K562 (cell line): ENCODE measurements at regions not wholly inside any gene's neighbourhood (a gene's known extent, or its start where the extent isn't known, plus 50 kb on each side); places are given as distances from the start of the nearest gene placed in this dataset.

Experiments used
- ATAC-seq: fragments of 200-7000 bp; cut with Tn5 transposase; 3 replicates; pipeline ENCODE4 v1.9.1; 2020; ENCODE audit warnings: moderate library complexity
- BruUV-seq: library from RNA; stranded (reverse); fragments of 400-500 nt; replicated peaks from 2 replicates; lab custom pipeline; 2021; lab: Mats Ljungman, UMichigan
- CTCF ChIA-PET: fragments of 300-600 bp; formaldehyde crosslinking; extraction: SDS; loops from one replicate; lab custom pipeline; 2021; ENCODE audit warnings: low intra/inter-chr PET ratio; lab: Yijun Ruan, JAX
- POLR2A ChIA-PET: fragments of 300-600, 350-650 bp; sonication (Branson Sonifier 250); formaldehyde crosslinking; extraction: SDS; loops from one replicate; lab custom pipeline; 2021; ENCODE audit warnings: antibody characterized with exemption, inconsistent platforms; lab: Yijun Ruan, JAX
- DNase-seq, 4 experiments: peaks; one replicate each; pipeline versions ENCODE4 v3.0.0 to v3.0.0-alpha.2; 2011 to 2018; ENCODE audit warnings: low spot score in 3 of 4, mixed read lengths in 3 of 4; ENCODE audit errors: extremely low read depth in 1 of 4
- FAIRE-seq: peaks from 2 replicates; lab custom pipeline; 2011; peaks lifted over from hg19 to GRCh38; lab: Jason Lieb, UNC
- H2AFZ ChIP-seq: 2 replicates; pipeline ENCODE4 v1.6.0; 2011; ENCODE audit warnings: low read depth, low read length, control low read depth, inconsistent platforms
- H3K27ac ChIP-seq: fragments of 200-600 bp; 3 replicates; pipeline ENCODE4 v1.8.0; 2011; ENCODE audit warnings: low read depth, mild to moderate bottlenecking, control low read depth, inconsistent platforms, low read length, moderate library complexity, mixed read lengths; ENCODE audit errors: extremely low read depth
- H3K27me3 ChIP-seq, 2 experiments: fragments of 300-600 bp in 1 of 2; 2 replicates in 1 of 2; 3 replicates in 1 of 2; pipeline versions ENCODE4 v1.6.0 to v1.8.0; 2011; ENCODE audit warnings: inconsistent platforms in 2 of 2, low read length in 2 of 2, mild to moderate bottlenecking in 1 of 2, mixed read lengths in 1 of 2, moderate library complexity in 1 of 2; ENCODE audit not compliant: control insufficient read depth in 2 of 2, insufficient read depth in 2 of 2
- H3K36me3 ChIP-seq: fragments of 300-600 bp; 3 replicates; pipeline ENCODE4 v1.8.0; 2011; ENCODE audit warnings: mild to moderate bottlenecking, low read length, inconsistent platforms; ENCODE audit not compliant: control insufficient read depth, insufficient read depth
- H3K4me1 ChIP-seq, 2 experiments: fragments of 200-600 bp in 1 of 2; replicated peaks in 1 of 2; 2 replicates in 1 of 2; 3 replicates in 1 of 2; pipeline versions ENCODE4 v1.5.1 to v1.8.0; 2011; ENCODE audit warnings: inconsistent platforms in 2 of 2, low read length in 2 of 2, mild to moderate bottlenecking in 1 of 2, mixed read lengths in 1 of 2, moderate library complexity in 1 of 2; ENCODE audit not compliant: control insufficient read depth in 2 of 2, insufficient read depth in 2 of 2
- H3K4me2 ChIP-seq: 2 replicates; pipeline ENCODE4 v1.6.1; 2011; ENCODE audit warnings: low read length, control low read depth, inconsistent platforms, mixed read lengths; ENCODE audit not compliant: insufficient read depth
- H3K4me3 ChIP-seq: fragments of 200-600 bp; sonication (generic), shearing (Covaris generic); 2 replicates; pipeline ENCODE4 v1.5.1; 2016; ENCODE audit warnings: control low read depth, inconsistent platforms
- H3K79me2 ChIP-seq: fragments of 200-600 bp; 3 replicates; pipeline ENCODE4 v1.8.0; 2011; ENCODE audit warnings: low read length, inconsistent platforms; ENCODE audit not compliant: control insufficient read depth, insufficient read depth
- H3K9ac ChIP-seq, 2 experiments: 2 replicates each; pipeline versions ENCODE4 v1.6.0 to v1.6.1; 2011; ENCODE audit warnings: low read depth in 2 of 2, low read length in 2 of 2, control low read depth in 1 of 2, inconsistent platforms in 1 of 2, mild to moderate bottlenecking in 1 of 2, mixed read lengths in 1 of 2; ENCODE audit not compliant: insufficient read depth in 1 of 2
- H3K9me1 ChIP-seq: one replicate; pipeline ENCODE4 v1.6.0; 2011; ENCODE audit warnings: inconsistent platforms, mild to moderate bottlenecking, low read length, moderate library complexity; ENCODE audit not compliant: control insufficient read depth, insufficient read depth
- H3K9me3 ChIP-seq: replicated peaks from 2 replicates; pipeline ENCODE4 v1.5.1; 2011; ENCODE audit warnings: low read depth, low read length, inconsistent platforms; ENCODE audit not compliant: control insufficient read depth, insufficient read depth
- H4K20me1 ChIP-seq: replicated peaks from 2 replicates; pipeline ENCODE4 v1.6.1; 2011; ENCODE audit warnings: low read length, inconsistent platforms, mixed read lengths; ENCODE audit not compliant: control insufficient read depth, insufficient read depth
- ELF1 ChIP-seq: fragments of 200-800 bp; sonication (Bioruptor generic); IDR thresholded peaks from 2 replicates; pipeline ENCODE4 v1.6.1; 2016; ENCODE audit warnings: missing genetic modification characterization, missing compliant biosample characterization
- HMG20A ChIP-seq: fragments of 450-650 bp; formaldehyde crosslinking; conservative IDR thresholded peaks from 2 replicates; pipeline ENCODE4 v1.4.0; 2020; ENCODE audit warnings: mild to moderate bottlenecking, mixed read lengths
- MED1 ChIP-seq: sonication (generic); formaldehyde crosslinking; IDR thresholded peaks from 2 replicates; pipeline ENCODE4 v1.8.1; 2023; ENCODE audit warnings: missing genetic modification reagents, borderline replicate concordance
- SMARCA5 ChIP-seq: fragments of 450-650 bp; IDR thresholded peaks from 2 replicates; pipeline ENCODE4 v1.6.1; 2016
- WGBS: fragments of 100-300 bp; shearing (Covaris generic); methylation state at CpG from one replicate; pipeline ENCODE4 v1.1.6; 2016; ENCODE audit warnings: low coverage, mixed read lengths; ENCODE audit not compliant: insufficient coverage; ENCODE audit errors: missing lambda C conversion rate; 5-methylcytosine and 5-hydroxymethylcytosine counted together
- in situ Hi-C: fragments of 300-500 bp; cut with MboI; formaldehyde crosslinking; loops from 4 replicates; pipeline ENCODE4 v1.15.0; 2018; ENCODE audit warnings: inconsistent platforms, mixed read lengths
- intact Hi-C: fragments of 100-400 bp; cut with micrococcal nuclease; formaldehyde crosslinking; loops from 2 replicates; pipeline ENCODE4 v1.14.2; 2022
- TF ChIP-seq, protein P1 (sequence below): fragments of 450-650 bp; IDR thresholded peaks from one replicate; pipeline ENCODE4 v1.6.1; 2018; ENCODE audit warnings: mild to moderate bottlenecking, moderate library complexity; ENCODE audit not compliant: partially characterized antibody
- TF ChIP-seq, protein P2 (sequence below): fragments of 250-450 bp; sonication (Bioruptor Pico); IDR thresholded peaks from 2 replicates; pipeline ENCODE4 v1.8.0; 2022; ENCODE audit warnings: moderate library complexity, mild to moderate bottlenecking, inconsistent platforms

DNA sequence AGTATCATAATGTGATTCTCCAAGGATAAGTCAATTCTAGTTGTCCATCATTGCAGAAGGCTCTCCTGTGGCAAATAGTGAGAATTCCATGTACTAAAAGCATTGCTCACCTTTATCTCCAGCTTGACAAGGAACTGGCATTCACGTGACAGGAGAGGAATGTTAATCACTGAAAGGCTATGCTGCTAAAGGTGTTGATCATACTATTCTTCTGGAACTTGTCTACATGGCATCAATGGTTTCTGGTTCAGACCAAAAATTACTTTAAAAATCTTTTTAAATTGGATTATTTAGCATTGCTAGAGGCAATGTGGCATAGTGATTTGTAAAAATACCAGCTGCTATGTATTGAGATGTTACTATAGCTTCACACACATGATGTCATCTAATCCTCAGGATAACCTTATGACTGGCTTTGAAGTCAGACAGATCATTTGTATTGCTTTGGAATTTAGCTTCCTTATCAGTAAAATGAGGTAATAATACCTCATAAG lies 414.4 kb downstream of the MTX2 start:
- H2AFZ ChIP-seq: no peak overlapping the region
- no peak overlapping the region for H3K27ac ChIP-seq
- H3K36me3 ChIP-seq: no peaks in the 10 kb centered on the region
- no peak overlapping the region for H3K9ac ChIP-seq
- intact Hi-C loops (no loop called here), in situ Hi-C loops (no loop called here)
- H3K4me1 ChIP-seq: no peaks in the 10 kb centered on the region
- no peaks in the 10 kb centered on the region for H3K9me1 ChIP-seq
- H3K9me3 ChIP-seq: no peaks in the 10 kb centered on the region
- no peak for ATAC-seq
- no peak for FAIRE-seq
- no TSS peak for BruUV-seq
- no peaks in the 10 kb centered on the region for H3K27me3 ChIP-seq
- no peak for DNase-seq
- no peak for TF ChIP-seq HMG20A
- TF ChIP-seq MED1 (CRISPR knock-in tag): no peak
- no peak for TF ChIP-seq SMARCA5
- TF ChIP-seq, protein P1, sequence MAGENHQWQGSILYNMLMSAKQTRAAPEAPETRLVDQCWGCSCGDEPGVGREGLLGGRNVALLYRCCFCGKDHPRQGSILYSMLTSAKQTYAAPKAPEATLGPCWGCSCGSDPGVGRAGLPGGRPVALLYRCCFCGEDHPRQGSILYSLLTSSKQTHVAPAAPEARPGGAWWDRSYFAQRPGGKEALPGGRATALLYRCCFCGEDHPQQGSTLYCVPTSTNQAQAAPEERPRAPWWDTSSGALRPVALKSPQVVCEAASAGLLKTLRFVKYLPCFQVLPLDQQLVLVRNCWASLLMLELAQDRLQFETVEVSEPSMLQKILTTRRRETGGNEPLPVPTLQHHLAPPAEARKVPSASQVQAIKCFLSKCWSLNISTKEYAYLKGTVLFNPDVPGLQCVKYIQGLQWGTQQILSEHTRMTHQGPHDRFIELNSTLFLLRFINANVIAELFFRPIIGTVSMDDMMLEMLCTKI: no peak
- TF ChIP-seq, protein P2, sequence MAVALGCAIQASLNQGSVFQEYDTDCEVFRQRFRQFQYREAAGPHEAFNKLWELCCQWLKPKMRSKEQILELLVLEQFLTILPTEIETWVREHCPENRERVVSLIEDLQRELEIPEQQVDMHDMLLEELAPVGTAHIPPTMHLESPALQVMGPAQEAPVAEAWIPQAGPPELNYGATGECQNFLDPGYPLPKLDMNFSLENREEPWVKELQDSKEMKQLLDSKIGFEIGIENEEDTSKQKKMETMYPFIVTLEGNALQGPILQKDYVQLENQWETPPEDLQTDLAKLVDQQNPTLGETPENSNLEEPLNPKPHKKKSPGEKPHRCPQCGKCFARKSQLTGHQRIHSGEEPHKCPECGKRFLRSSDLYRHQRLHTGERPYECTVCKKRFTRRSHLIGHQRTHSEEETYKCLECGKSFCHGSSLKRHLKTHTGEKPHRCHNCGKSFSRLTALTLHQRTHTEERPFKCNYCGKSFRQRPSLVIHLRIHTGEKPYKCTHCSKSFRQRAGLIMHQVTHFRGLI (CRISPR knock-in tag): no peak
- TF ChIP-seq ELF1: no peak
- no peak overlapping the region for H3K4me3 ChIP-seq
- H3K79me2 ChIP-seq: no peaks in the 10 kb centered on the region
- ChIA-PET CTCF (no interaction called here), POLR2A (interaction anchor here (1.4 kb wide), 1 partner anchor 12 kb away, joined by 3 read pairs; no protein-coding TSS in a partner anchor)
- WGBS: 0% methylated on average over 1 of the region's 1 CpG
- H4K20me1 ChIP-seq: no peaks in the 10 kb centered on the region
- H3K4me2 ChIP-seq: no peak overlapping the region
